Hippocampal formation (tissue), 2 donors: ENCODE measurements at regions not wholly inside any gene's neighbourhood (a gene's known extent, or its start where the extent isn't known, plus 50 kb on each side); places are given as distances from the start of the nearest gene placed in this dataset.
"Not testable (repeated sequence)": the region's sequence is repeated elsewhere in the genome, so short reads cannot be mapped to it uniquely, and the experiment has no call there.

ENCODE experiments used
- DNase-seq, 2 donors: peaks; one replicate each; lab custom pipeline; 2025; lab: John Stamatoyannopoulos, UW

DNA sequence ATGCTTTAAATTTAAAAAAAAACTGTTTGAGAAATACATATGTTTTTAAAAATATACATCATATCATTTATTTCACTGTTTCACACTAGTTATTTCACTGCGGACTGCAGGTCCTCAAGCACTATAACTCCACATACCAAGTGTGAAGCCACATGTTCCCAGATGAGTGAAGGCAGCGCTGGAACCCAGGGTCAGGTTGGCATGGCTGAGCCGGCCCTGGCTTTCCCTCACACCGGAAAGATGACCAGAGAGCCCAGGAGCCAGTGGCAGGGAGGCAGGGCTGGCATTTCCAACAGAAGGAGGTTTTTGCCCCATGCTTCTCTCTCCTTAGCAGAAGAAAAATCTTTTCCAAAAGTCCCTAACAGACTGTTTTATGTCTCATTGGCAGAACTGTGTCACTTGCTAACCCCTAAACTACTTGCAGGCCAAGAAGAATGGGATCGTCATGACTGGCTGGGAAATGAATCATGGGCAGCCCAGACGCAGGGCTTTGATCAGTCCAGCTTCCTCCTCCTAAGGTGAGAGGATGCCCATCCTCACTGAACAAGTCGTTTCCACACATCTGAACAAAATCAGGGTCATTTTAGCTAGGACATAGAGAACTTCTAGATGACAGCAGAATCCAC, 287.6 kb upstream of the HNRNPA3 start:
- DNase-seq, result no peak

DNA sequence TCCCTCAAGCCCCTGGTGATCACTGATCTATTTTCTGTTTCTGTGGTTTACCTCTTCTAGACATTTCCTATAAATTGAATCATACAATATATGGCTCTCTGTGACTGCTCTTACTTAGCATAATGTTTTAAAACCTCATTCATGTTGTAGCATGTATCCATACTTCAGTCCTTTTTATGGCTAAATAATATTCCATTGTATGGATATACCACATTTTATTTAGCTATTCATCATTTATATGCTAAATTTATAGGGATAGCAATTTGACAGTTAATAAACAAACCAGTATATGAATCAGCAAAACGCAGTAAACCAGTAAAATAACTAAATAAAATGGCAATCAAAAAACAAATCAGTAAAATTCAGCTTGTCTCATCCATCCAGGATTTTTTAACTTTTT, 286.1 kb upstream of the HNRNPA3 start:
- no peak for DNase-seq

DNA sequence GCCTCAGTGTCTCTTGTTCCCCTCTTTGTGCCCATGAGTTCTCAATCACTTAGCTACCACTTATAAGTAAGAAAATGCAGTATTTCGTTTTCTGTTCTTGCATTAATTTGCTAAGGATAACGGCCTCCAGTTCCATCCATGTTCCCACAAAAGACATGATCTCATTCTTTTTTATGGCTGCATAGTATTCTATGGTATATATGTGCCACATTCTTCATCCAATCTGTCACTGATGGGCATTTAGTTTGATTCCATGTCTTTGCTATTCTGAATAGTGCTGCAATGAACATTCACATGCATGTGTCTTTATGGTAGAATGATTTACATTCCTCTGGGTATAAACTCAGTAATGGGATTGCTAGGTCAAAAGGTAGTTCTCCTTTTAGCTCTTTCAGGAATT, 283.2 kb upstream of the HNRNPA3 start:
- not testable (repeated sequence) for DNase-seq

DNA sequence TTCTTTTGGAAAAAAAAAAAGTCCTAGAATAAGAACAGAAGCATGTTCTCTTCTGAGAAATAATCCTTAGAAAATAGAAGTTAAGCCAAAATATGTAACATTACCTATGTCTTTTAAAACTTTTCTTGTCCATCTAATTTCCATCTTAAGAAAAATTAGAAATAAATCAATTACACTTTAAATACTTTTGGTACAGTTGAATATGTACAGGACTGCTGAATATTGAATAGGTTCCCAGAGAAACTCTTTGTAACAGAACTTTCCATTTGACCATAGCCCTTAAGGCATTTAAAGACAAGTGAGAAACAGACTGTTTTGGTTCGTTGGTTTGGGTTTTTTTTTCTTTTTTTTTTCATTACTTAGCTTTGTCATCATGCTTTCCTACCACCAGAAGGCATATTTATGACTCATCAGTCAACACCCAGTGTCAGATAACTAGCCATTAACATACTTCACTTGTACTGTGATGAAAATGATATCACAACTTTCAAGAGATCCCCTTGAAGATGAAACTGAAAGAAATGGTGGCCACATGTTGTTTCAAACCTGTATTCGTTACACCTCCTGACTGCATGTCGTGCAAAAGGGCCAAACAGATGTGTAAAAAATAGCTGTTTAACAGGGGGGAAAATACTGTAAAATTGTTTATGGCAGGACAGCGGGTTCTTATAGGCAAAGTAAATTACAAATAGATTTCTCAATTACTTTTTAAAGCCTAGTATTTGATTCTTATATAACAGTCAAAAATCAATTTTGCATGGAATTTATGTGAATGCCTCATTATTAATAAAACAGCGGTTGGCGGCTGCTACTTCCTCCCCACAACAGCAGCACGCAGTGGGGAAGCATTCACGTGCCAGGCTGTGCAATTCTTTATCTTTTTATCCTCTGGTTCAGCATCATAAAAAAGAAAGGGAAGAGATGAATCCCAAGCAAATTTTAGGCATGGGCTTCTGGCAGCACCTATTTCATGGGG, 280.7 kb upstream of the HNRNPA3 start:
- no peak for DNase-seq

DNA sequence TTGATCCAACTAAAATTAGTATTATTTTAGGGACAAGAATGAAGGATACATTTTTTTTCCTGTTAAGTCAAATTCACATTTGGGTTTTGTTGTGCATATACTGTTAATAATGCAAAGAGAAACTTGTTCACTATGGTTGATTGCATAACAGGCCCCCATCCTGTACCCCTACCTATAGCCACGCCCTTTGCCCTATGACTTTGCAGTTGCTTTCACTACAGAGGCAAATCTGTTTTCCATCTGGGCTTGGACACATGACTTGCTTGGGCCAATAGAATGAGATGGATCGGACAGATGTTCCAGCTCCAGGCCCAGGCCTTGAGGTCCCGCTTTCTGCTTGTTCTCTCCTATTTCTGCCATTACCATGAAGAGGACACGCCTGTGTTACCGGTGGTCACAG, 278.5 kb upstream of the HNRNPA3 start:
- no peak for DNase-seq

DNA sequence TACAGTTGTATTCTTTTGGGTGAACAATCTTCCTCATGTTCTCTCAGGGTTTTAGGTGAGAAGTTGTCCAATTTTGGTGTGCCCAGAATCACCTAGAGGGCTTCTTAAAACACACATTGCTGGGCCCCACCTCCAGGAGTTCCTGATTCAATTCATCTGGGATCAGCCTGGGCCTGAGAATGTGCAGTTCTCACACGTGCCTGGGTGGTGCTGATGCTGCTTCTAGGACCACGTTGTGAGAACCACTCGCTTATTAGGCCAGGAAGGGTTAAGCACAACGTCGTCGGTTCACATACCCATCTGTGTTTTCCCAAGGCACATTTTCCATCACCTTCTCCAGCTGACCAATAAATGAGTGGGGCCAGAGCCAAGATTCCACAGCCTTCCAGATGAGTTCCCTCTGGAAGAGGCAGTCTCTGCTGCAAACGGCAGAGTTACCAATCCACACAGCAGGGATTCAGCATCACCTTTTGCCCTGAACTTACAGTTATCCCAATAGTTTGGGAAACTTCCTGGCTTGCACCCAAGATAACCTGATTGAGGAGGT, 277.7 kb upstream of the HNRNPA3 start:
- DNase-seq, result no peak

DNA sequence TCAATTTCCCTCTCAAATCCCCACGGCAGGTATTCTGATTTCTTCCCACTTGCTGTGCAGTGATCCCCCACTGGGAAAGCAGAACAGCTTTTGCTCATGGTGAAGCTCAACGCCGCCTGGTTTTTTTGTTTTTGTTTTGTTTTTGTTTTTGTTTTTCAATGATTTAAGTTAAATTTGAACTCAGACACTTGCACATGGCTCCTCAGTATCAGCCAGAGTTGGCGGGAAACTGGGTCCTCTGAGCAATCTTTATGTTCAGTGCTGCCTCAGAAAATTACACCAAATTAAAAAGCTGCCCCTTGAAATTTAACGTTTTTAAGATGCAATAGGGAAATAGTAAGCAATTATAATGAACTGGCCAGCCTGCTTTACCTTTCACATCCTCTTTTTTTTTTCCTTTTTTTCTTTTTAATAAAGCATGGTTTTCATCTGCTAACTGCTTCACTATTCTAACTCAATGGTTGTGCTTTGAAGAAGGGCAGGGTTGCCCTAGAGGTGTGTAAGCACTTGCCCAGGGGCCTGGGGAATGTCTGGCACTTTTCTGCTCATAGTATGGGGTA, 277.0 kb upstream of the HNRNPA3 start:
- no peak for DNase-seq

DNA sequence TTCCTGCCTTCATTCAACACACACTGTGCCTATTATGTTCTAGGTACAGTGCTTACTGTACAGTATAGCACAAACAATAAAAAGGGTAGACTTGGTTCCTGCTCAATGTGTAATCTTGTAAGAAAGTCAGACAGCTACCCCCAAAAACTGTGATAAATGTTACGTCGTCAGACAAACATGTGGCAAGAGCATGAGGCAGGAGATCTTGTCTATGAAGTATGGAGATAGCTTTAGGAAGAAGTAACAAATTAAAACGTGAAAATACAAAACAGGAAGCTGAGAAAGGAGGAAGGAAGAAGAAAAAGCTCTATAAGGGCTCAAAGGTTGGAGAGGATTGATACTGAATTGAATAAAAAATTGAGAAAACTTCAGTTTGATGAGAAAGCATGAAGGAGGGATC, 276.2 kb upstream of the HNRNPA3 start:
- no peak for DNase-seq

DNA sequence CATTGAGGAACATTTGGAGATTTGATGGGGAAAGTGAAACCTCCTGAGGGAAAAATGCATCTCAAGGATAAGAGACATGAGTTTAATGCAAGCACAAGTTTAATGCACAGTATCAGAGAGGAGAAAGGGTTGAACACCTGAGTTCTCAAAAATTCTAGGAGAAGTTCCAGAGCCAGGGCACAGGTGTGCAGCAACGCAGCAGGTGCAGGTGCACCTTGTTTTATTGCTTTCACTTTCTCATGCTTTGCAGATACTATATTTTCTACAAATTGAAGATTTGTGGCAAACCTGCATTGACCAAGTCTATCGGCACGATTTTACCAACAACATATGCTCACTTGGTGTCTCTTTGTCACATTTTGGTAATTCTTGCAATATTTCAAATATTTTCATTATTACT, 267.6 kb upstream of the HNRNPA3 start:
- no peak for DNase-seq

DNA sequence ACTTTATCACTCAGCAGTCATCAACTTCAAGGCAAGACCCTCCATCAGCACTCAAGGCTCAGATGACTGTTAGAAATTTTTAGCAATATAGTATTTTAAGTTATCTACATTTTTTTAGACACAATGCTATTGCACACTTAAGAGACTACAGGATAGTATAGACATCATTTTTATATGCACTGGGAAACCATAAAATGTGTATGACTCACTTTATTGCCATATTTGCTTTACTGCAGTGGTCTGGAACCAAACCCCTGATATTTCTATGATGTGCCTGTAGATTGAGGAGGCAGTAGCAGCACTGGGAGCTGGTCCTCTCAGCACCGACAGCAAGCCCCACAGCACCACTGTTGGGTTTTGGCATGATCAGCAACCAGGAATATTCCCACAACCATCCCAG, 264.8 kb upstream of the HNRNPA3 start:
- no peak for DNase-seq

DNA sequence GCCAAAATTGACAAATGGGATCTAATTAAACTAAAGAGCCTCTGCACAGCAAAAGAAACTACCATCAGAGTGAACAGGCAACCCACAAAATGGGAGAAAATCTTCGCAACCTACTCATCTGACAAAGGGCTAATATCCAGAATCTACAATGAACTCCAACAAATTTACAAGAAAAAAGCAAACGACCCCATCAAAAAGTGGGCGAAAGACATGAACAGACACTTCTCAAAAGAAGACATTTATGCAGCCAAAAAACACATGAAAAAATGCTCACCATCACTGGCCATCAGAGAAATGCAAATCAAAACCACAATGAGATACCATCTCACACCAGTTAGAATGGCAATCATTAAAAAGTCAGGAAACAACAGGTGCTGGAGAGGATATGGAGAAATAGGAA, 261.4 kb upstream of the HNRNPA3 start:
- DNase-seq, result not testable (repeated sequence)

DNA sequence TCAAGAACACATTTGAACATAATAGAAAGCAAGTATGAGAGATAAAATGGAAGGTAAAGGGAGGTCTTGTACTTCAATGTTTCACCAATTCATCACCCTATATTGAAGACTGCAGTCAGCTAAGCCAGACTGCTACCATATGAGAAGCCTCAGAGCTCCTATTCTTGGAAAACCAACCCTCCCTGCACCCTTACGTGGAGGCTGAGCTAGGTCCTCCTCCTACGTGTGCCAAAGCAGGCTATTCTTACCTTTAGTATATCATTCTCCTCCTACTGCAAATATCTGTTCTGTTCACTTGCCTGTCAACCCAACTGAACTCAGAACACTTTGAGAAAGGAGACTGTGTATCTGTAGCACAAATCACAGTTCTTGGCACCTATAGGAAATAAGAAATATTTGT, 255.8 kb upstream of the HNRNPA3 start:
- DNase-seq, result no peak

DNA sequence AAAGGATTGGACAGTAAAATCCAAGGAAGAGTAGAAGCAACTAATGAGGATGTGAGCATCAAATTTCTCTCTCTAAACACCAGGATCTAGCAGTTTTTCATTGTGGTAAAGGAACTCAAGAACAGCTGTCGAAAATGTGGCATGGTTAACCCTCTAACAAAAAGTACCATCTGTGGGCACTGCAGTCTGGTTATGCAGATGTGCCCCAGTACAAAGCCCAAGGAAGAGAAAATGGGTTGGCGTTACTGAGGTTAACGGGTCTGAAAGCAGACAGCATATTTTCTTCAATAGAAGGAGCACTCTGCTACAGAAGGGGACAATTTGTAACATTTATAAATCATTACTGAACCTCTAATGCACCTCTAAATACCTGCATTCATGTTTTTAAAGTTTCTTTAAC, 253.0 kb upstream of the HNRNPA3 start:
- no peak for DNase-seq

DNA sequence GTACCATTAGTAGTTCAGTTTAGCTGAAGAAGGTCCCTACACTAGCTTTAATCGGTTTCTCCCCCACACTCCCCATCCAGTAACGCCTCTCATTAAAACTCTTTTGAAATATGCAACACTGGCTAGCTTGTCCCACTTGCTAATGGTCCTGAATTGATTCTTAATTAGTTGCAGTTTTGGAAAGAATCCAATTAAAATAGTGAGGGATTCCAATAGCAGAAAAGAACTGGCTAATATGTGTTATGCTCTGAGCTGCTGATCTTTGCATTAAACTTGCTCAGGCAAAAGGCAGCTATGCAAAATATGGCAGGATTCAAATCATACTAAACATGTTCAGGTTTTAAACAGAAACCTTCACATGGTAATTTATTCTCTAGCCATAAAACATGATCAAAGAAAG, 252.5 kb upstream of the HNRNPA3 start:
- no peak for DNase-seq

DNA sequence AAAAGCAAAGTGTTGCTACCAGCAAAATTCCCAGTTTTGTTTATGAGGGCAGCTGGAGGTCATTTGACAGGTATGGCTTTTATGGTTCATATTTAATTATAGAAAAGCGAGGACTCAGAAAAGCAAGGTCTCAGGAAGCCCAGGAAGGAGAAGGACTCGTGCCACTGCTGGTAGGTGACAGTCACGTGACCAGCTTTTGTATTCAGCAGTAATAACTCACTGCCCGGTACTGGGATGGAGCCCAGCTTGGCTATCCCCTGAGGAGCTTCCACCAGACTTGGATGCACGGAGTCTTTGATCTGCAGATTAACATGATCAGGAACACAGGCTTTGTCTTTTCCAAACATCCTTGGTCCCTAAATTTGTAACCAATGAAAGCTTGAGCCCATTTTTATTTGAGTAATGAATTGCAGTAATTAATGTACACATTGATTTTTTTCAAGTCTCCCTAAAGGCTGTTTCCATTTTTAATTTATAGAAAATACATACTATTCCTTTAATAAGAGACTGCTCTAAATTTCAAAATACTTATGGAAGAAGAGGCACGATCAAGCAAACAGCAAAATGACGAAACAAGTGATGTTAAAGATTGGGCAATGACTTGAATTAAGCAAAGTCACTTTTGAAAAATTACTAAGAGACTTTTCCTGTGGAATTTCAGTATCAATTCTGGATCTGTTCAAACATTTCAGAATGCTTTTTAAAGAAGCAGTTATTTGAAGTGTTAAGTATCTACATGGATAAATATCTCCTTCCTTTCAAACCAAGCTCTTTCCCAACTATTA, 251.7 kb upstream of the HNRNPA3 start:
- DNase-seq, result no peak

DNA sequence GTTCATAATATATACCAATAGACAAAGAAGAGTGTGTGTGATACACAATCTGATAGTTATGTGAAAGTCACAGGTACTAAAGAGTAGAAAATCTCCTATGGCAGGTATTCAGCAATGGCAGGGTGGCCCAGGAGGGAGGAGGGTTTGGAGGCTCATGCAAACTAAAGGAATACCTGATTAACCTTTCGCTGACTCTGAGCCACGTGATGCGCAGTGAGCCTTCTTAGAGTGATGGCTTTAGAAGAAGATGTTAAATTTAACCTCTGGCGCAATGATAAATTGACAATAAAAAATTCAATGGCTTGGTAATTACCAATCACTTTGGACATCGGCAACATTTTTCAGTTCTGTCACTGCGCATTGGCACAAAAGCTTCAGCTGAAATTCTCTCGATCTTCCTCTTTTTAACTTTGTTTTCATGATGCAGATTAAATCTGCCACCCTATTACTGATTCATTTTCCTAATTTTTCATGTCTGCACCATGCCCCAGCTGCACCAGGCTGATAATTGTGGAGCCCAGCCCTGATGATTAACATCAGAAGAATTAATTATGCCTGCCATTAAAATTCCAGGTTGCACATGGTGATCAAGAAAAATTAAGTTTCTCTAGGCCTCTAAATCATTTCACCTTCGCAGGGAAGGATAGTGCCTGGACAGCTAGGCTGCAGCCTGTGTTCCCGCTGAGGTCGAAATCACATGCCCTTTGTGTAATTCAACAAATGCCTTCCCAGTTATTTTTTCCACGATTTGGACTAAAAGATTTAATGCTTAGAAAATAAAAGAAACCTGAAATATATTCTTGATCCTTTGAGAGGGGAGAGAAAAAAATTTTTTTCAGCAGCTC, 250.6 kb upstream of the HNRNPA3 start:
- no peak for DNase-seq

DNA sequence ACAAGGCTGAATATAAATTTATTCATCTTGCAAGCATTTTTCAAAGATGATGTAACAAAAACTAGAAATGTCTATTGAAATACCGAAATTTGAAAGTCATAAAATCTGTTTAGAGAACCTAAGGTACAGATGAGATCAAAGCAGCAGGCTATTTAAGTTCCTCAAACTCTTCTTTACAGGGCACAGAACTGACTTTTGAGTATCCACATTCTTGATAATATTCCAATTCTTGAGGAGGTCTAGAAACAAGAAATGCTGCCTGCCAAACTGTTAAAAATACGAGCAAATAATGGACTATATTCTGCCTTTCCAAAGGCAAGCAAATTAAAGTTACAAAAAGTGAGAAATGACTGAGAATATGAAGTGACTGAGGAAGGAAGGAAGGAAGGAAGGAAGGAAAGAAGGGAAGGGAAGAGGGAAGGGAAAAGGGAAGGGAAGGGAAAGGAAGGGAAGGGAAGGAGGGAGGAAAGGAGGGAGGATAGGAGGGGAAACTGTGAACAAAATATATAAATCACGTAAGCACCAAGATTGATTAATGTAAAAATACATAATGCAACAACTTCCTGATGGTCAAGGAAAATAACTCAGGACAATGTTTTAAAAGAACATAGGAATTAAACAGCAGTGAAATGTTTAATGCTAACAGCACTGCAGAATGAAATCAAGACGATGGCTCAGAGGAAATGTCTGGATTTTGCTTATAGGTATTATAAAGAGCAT, 248.9 kb upstream of the HNRNPA3 start:
- no peak for DNase-seq

DNA sequence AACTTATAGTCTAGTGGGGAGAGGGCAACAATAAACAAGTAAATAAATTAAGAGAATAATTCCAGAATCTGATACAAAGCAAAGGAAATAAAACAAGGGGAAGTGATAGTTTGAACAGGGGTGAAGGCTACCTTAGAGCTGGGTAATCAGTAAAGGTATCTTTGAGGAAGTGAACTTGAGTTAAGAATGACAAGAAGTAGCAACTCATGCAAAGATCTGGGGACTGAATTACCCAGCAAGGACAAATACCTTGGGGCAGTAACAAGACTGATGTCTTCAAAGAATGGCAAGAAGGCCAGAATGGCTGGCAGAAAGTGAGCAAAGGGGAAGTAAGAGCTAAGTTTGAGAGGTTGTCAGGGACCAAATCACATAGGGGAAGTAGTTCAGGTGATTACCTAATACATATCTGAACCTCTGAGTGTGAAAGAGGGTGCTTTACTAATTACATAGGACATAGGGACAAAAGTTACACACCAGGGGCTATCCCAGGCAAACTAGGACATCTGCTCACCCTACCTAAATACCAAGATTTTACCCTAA, 244.6 kb upstream of the HNRNPA3 start:
- no peak for DNase-seq

DNA sequence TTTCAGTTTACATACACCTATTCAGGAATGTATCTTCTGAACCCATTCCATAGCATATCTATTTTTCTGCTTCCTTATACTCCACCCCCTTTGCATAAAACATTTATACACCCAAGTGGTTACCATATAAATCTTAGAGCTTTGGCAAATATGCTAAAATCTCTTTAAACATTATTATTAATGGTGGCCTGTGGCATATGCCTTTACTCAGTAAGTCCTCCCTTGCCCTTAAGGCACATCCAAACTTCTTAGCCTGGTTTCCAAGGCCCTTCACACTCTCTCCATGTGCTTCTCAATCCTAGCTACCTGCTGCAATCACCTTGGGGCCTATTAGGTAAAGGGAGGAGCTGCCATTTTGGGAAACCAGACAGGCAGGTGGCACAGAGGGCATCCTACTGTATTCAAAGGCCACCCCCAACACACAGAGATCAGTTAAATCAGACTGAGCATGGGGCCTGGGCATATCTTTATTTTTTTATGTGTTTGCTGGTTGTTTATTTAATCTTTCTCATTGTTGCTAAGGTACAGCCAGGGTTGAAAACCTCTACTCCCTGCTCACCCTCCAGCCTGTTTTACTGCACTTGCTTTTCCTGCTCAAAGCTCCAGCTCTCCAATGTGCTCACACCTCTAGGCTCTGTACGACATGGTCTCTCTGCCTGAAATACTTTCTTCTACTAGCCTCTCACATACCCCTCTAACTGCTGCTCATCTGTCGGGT, 242.8 kb upstream of the HNRNPA3 start:
- no peak for DNase-seq
